ENCODE measurements at regions not wholly inside any gene's neighbourhood (a gene's known extent, or its start where the extent isn't known, plus 50 kb on each side); places are given as distances from the start of the nearest gene placed in this dataset.

DNA sequence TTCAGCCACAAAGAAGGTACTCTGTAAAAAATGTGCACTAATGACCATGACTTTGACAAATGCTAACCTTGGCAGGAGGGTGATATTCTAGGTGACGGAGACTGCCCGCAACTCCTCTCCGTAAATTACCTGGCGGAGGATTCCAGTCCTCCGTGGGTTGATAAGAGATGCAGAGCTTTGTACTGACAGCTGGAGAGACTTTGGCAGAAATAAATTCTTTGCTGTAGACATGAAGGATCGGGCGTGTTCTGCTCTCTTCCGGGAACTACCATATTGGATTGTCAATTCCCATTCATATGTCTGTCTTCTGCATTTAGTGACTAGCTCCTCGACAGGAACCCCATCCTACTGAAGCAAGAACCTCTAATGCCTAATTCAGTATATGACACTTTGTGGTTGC, 158.3 kb upstream of the KAZN start:
- DNase-seq (ENCODE audit: low read depth, low spot score) = no peak

DNA sequence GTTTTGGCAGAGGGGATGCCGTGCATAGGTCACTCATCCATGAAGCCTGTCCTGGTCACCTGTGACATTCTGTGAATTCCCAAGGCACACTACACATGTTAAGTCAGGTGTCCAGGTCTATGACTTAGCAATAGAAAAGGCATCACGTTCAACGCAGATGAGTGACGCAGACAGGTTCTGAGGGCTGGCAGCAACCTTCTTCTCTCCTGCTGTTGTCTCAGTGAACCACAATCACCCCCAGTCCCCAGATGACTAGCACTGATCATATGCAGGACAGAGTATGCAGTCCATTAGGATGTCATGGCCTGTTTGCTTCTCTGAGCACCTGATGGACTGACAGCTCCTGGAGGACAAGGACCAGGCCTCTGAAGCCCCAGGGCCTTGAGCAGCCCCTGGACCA, 157.8 kb upstream of the KAZN start:
- no peak for DNase-seq (ENCODE audit: low read depth, low spot score)

DNA sequence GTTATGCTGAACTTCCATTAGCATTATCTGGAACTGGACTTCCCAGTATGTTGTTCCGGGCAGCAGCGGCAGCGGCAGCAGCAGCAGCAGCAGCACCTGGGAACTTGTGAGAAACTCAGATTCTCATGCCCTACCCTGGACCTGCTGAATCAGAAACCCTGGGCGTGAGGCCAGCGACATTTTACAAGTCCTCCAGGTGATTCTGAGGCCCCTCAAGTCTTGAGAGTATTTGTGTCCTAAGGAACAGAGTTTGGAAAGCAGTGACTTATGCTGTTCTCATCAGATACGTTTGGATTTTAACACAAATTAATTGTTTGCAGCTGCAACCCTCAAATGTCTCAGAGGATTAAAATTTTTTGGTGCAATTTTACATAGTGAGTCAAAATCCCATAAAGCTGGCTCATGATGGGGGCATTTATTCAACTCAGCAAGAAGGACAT, 157.2 kb upstream of the KAZN start:
- DNase-seq (ENCODE audit: low read depth, low spot score) = no peak

DNA sequence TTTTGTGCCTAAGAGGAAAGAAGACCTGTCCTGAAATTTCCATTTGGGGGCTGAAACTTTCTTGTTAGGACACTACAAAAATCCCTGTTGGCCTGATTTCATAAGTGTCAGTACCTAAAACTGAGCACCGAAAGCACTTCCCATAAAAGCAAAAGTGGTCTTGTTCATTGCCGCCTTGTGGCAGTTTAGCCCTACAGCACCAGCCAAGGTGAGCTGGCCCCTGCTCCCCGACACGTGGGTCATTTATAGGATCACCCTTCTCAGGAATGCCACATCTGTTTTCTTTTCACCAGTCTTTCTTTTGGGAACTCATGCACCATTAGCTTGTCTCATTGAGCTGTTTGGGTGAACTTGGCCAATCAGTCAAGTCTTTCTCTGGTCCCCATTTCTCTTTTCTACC, 155.8 kb upstream of the KAZN start:
- no peak for DNase-seq (ENCODE audit: low read depth, low spot score)

DNA sequence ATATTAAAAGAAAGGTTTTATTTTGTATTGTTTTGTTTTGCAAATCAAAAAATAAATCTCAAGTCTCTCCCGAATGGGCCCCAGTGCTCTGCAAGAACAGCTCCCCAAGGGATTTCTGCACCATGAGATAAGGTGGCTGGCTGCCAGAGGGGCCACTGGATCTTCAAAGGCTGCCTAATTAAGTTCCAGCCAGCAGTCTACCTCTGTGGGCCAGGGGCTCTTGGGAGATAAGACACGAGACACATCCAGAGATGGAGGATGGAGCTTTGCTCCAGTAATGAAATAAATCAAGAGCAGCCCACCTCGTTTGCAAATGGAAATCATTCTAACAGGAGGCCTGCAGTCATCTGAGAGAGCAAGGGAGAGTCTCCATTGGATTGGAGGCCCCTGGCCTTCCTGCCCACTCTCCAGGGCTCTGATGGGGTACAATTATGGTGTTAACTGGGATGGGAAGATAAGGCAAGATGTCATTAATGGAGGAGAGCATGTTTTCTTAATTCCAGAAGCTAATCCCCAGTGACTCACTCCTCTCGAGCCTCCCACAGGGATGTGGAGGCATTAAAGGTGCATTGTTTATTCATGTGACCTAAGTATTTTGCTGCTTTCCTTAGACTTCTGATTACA, 155.2 kb upstream of the KAZN start:
- DNase-seq (ENCODE audit: low read depth, low spot score) = no peak

GRCh38 chr1:14451217-14451616, 147.3 kb upstream of the KAZN start:
- DNase-seq (ENCODE audit: low read depth, low spot score) = no peak

DNA sequence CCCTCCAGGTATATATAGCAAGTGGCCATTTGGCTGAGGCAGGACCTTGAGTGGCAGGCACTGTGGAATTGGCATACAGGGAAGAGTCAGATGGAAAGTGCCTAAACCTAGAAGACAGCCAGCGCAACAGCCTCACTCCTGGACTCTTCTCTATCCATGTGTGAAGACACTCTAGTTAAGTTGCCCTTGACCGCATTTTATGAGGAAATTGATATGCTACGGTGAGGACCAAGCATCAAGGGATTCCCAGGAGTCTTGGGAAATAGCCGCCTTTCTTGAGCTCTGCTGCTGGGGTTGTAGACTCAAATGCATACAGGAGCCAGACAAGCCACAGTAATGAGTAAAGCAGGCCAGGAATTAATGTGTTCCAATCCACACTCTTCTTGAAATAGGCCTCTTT, 145.9 kb upstream of the KAZN start:
- no peak for DNase-seq (ENCODE audit: low read depth, low spot score)

DNA sequence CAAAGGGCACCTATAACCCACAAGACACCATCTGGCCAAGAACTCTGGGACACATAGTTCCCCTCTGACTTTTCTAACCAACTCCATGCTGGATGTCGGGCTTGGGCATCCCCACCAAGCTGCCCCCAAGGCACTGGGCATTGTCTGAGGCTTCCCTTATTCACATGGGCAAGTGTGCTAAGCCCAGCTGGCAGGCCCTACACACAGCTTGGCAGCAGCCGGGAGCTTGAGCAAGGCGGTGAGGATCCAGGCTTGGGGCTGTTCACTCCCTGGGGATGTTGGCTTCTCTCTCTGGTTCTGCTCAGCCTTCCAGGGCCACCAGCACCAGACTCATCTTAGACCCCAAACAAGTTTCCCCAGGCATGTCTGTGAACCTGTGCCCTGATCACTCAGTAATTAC, 138.3 kb upstream of the KAZN start:
- DNase-seq (ENCODE audit: low read depth, low spot score) = no peak

DNA sequence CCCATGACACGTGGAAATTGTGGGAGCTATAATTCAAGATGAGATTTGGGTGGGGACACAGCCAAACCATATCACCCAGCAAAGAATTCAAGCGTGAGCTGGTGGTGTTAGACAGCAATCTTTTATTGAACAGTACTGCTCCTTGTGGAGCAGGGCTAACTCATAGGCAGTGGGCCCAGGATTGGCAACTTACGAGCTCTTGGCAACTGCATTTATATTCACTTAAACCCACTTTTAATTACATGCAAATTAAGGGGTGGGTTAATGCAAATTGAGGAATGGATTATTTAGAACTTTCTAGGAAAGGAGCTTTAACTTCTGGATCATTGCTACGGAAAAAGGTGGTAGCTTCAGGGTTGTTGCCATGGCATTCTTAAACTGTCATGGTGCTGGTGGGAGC, 135.6 kb upstream of the KAZN start:
- DNase-seq (ENCODE audit: low read depth, low spot score) = no peak

GRCh38 chr1:14466006-14466405, 132.5 kb upstream of the KAZN start:
- DNase-seq (ENCODE audit: low read depth, low spot score) = no peak

GRCh38 chr1:14467112-14467511, 131.4 kb upstream of the KAZN start:
- DNase-seq (ENCODE audit: low read depth, low spot score) = no peak

GRCh38 chr1:14468751-14469150, 129.7 kb upstream of the KAZN start:
- DNase-seq (ENCODE audit: low read depth, low spot score) = no peak

DNA sequence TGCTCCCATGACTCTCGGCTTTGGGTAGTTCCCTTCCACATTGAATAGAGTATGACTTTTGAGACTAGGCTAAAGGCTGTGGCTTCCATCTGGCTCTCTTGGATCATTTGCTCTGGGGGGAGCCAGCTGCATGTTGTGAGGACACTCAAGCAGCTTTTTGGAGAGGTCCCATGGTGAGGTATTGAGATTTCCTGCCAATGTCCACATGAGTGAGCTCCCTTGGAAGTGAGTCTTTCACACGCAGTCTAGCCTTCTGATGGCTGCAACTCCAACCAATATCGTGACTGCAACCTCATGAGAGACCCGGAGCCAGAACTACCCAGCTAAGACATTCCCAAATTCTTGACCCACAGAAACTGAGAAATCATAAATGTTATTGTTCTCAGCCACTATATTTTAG, 127.7 kb upstream of the KAZN start:
- no peak for DNase-seq (ENCODE audit: low read depth, low spot score)

DNA sequence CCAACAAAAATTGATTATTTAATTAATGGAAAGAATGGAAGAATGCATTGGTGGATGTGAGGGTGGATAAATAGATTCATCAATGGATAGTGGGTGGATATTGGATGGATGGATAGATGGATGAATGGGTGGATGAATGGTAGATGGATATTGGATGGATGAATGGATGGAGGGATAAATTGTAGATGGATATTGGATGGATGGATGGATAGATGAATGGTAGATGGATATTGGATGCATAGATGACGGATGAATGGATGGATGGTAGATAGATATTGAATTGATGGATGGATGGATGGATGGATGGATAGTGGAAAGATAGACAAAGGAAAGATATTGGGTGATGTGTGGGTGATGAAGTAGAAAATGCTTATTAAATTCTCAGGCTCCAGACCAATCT, 123.6 kb upstream of the KAZN start:
- DNase-seq (ENCODE audit: low read depth, low spot score) = no peak

DNA sequence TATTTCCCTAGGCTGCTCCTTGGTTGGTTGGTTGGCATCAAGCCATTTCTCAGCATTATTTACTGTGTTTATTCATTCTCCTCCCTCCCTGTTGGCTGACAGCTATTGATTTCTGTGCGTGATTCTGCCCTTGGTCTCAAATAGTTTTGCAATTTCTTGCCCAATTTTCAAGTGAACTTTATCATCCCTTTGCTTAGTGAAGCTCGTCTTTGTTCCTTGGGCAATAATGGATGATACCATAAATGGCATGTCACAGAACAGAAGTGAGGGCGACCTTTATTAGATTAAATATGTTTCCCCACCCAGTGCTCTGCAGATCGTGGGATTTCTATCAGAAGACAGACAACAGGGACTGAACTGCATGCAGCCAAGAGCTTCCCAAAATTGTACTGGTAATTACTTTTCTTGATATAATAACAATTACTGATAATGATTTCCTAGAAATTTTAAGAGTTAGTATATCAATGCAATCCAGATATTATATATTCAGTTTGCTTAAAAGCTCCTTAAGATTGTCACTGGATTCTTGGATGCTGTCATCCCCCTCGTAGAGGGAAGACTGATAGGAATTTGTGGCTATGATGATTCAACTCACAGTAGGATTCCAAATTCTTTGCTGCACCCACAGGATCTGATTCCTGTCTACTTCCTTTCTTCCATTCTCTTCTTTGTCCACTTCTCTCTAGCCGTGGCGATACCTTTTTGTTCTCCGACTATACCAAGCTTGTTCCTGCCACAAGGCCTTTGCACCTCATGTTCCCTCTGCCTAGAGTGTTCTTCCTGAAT, 122.1 kb upstream of the KAZN start:
- no peak for DNase-seq (ENCODE audit: low read depth, low spot score)

DNA sequence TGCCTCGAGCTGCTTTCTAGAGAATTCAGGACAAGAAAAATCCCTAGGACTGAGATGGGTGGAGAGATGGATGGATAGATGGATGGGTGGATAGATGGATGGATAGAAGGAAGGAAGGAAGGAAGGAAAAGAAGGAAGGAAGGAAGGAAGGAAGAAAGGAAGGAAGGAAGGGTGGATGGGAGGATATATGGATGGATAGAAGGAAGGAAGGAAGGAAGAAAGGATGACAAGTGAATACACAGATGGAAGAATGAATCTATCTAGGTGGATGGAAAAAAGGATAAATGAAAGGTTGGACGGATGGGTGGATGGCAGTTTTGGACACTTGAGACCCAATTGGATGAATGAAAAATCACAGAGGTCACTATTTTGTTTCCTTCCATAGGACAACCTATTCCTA, 120.4 kb upstream of the KAZN start:
- no peak for DNase-seq (ENCODE audit: low read depth, low spot score)

DNA sequence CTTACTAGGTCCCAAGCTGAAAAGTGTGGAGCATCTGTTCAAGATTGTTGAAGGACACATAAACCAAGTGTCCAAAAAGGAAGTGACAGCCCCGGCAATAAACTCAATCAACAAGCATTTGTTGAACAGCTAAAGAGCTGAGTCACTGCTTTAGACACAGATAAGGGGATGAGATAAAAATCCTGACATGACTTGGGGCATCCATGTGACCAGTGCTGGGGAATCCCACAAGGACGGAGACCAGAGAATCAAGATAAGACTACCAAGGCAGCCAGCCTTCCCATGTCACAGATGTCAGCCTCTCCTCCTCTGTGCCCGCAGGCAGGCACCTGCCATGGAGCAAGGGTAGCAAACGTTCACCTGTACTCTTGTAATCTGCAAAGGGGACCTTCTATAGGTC, 118.6 kb upstream of the KAZN start:
- no peak for DNase-seq (ENCODE audit: low read depth, low spot score)

- DNase-seq (ENCODE audit: low read depth, low spot score) = no peak
Observed at GRCh38 chr1:14482784-14483450, 115.6 kb upstream of the KAZN start.

DNA sequence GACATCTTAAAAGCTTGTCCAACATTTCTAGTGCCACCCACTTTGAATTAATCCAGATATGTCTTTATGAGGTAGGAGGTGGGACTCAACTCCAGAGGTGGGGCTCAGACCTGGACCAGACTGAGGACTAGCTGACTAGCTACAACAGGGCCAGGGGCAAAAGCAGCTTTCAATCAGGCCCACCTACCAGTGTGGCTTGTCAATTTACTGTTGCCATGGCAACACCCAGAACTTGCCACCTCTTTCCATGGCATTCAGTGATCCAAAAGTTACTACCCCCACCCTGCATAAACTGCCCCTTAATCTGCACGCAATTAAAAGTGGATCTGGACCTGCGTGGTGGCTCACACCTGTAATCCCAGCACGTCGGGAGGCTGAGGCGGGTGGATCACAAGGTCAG, 113.2 kb upstream of the KAZN start:
- no peak for DNase-seq (ENCODE audit: low read depth, low spot score)

DNA sequence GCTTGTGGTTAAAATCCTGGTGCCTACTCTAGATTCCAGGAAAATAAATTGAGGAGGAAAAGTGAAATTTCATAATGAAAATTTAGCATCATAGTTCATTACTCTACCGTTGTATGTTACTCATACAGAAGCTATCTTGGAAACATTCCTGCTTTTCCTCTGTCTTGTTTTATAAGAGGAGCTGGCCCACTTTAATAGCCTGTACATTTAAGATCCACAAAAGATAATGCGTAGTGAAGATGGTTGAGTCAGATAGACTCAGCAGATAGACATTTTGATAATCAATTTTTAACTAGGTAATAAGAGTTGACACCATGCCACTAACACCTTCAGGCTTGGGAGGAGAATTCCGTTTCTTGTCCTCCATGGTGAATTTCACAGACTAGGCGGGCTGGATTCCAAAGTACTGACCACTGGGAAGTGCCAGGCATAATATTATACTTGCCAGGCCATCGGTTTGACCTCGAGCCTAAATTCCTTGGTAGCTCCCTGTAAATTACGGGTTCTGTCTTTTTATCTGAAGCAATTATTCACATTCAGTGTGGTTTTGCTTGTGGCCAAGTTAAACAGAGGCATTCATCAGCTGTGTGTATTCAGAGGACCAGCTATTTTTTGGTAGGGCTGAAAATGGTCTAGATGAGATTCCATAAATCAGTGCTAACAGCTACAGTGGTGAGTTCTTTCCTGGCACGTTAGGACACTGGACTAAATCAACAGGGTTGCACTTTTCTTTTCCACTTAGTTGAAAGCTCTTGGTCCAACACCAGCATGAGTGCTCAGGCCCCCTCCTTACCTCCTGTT, 111.9 kb upstream of the KAZN start:
- DNase-seq (ENCODE audit: low read depth, low spot score) = no peak

DNA sequence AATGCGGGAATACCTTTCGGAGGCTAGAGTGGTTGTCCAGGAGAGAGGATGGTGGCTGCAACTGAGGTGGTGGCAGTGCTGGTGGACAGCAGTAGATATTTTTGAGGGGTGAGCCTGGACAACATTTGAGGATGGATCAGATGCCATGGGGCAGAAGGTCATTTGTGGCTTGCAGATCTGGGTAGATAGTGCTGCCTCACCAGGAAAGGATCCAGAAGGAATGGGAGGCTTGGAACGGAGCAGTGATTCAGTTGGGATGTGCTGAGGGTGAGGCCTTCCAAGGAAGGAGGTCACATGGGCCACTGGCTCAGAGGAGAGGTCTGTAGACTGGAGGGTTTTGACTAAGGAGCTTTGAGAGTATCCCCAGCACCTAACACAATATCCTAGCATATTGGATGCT, 110.8 kb upstream of the KAZN start:
- DNase-seq (ENCODE audit: low read depth, low spot score) = no peak

GRCh38 chr1:14494911-14495310, 103.6 kb upstream of the KAZN start:
- no peak for DNase-seq (ENCODE audit: low read depth, low spot score)
